Endothelial cell of umbilical vein (primary cell): ENCODE measurements at regions not wholly inside any gene's neighbourhood (a gene's known extent, or its start where the extent isn't known, plus 50 kb on each side); places are given as distances from the start of the nearest gene placed in this dataset.

Source experiments
- CTCF ChIP-seq, 2 donors: IDR thresholded peaks; 1 replicate in 1 of 2; 2 replicates in 1 of 2; pipeline ENCODE4 v1.5.1; 2011; ENCODE audit warnings: low read length in 2 of 2, mild to moderate bottlenecking in 2 of 2, moderate library complexity in 2 of 2, control low read depth in 1 of 2, inconsistent platforms in 1 of 2, low read depth in 1 of 2; ENCODE audit not compliant: insufficient read depth in 1 of 2; ENCODE audit errors: extremely low read depth in 1 of 2
- FOS ChIP-seq: IDR thresholded peaks from 2 replicates; pipeline ENCODE4 v1.6.1; 2011; ENCODE audit warnings: mild to moderate bottlenecking, low read length, moderate library complexity, borderline replicate concordance; ENCODE audit not compliant: insufficient read depth
- GATA2 ChIP-seq: IDR thresholded peaks from 2 replicates; pipeline ENCODE4 v1.7.0; 2011; ENCODE audit warnings: low read depth, mild to moderate bottlenecking, moderate library complexity, mixed read lengths, low read length; ENCODE audit not compliant: insufficient read length, insufficient read depth
- JUN ChIP-seq: IDR thresholded peaks from 2 replicates; pipeline ENCODE4 v1.6.1; 2011; ENCODE audit warnings: borderline replicate concordance, low read depth; ENCODE audit not compliant: insufficient read length, insufficient read depth
- MYC ChIP-seq: IDR thresholded peaks from one replicate; pipeline ENCODE4 v1.6.1; 2011; ENCODE audit warnings: mild to moderate bottlenecking, low read depth, low read length
- POLR2A ChIP-seq: IDR thresholded peaks from 2 replicates; pipeline ENCODE4 v1.6.1; 2012; ENCODE audit warnings: low read depth, mild to moderate bottlenecking, control low read depth, low read length
- TF ChIP-seq, protein P1 (sequence below): IDR thresholded peaks from 2 replicates; pipeline ENCODE4 v1.6.1; 2011; ENCODE audit not compliant: insufficient read depth, insufficient read length

DNA sequence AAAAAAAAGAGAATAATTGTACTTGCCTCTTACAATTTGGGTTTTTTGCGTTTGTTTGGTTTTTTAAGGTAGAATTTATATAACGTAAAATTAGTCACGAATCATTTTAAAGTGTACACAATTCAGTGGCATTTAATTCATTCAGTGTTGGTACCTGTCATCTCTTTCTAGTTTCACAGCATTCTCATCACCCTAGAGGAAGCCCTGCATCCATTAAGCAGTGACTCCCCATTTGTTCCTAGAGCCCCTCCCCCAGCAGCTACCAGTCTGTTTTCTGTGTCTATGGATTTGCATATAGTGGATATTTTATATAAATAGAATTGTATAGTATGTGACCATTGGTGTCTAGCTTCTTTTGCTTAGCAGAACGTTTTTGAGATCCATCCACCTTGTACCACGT is 233.2 kb upstream of the FMN2 start:
- TF ChIP-seq CTCF (IDR thresholded peaks at IDR 0.05; ENCODE audit: extremely low read depth in 1 of 2, insufficient read depth in 1 of 2, low read depth in 1 of 2, low read length in 2 of 2) (no peak), POLR2A (no peak), MYC (no peak), FOS (no peak), JUN (no peak), GATA2 (no peak)
- TF ChIP-seq, protein P1, sequence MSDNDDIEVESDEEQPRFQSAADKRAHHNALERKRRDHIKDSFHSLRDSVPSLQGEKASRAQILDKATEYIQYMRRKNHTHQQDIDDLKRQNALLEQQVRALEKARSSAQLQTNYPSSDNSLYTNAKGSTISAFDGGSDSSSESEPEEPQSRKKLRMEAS, result no peak
